Natural killer cell (primary cell): ENCODE measurements at regions not wholly inside any gene's neighbourhood (a gene's known extent, or its start where the extent isn't known, plus 50 kb on each side); places are given as distances from the start of the nearest gene placed in this dataset.

ENCODE experiments used
- ATAC-seq, 3 donors: fragments of 150-1000 bp in 2 of 3; fragments of 200-7000 bp in 1 of 3; cut with Tn5 transposase; 1 replicate in 1 of 3; 2 replicates in 2 of 3; pipeline ENCODE4 v1.10.0; 2021; ENCODE audit warnings: mild to moderate bottlenecking in 2 of 3, moderate library complexity in 2 of 3
- DNase-seq, 2 donors: peaks; one replicate each; pipeline versions ENCODE4 v3.0.0 to v3.0.0-alpha.2; 2013 to 2021; ENCODE audit warnings: mixed read lengths in 1 of 2
- H3K27ac ChIP-seq: one replicate; pipeline ENCODE4 v1.5.1; 2013; ENCODE audit warnings: mild to moderate bottlenecking, low read length
- H3K27me3 ChIP-seq: one replicate; pipeline ENCODE4 v1.6.1; 2013; ENCODE audit warnings: low read length; ENCODE audit not compliant: control insufficient read depth, insufficient read depth
- H3K36me3 ChIP-seq: one replicate; pipeline ENCODE4 v1.6.1; 2013; ENCODE audit warnings: low read length; ENCODE audit not compliant: control insufficient read depth, insufficient read depth
- H3K4me1 ChIP-seq: one replicate; pipeline ENCODE4 v1.6.1; 2013; ENCODE audit warnings: low read length; ENCODE audit not compliant: control insufficient read depth, insufficient read depth
- H3K4me3 ChIP-seq: one replicate; pipeline ENCODE4 v1.5.1; 2013; ENCODE audit warnings: low read length
- H3K9me3 ChIP-seq: one replicate; pipeline ENCODE4 v1.6.1; 2013; ENCODE audit warnings: low read length; ENCODE audit not compliant: control insufficient read depth, insufficient read depth
- H3K27ac Mint-ChIP-seq, 2 donors: one replicate each; pipeline ENCODE4 v1.8.0; 2022; ENCODE audit warnings: mild to moderate bottlenecking in 2 of 2, mixed read lengths in 2 of 2, moderate library complexity in 1 of 2
- H3K27me3 Mint-ChIP-seq, 2 donors: one replicate each; pipeline ENCODE4 v1.8.0; 2022; ENCODE audit warnings: low read depth in 2 of 2, mixed read lengths in 2 of 2
- H3K36me3 Mint-ChIP-seq: one replicate; pipeline ENCODE4 v1.8.0; 2022; ENCODE audit warnings: mixed read lengths
- H3K4me1 Mint-ChIP-seq, 2 donors: one replicate each; pipeline ENCODE4 v1.8.0; 2022; ENCODE audit warnings: mixed read lengths in 2 of 2
- H3K4me3 Mint-ChIP-seq: one replicate; pipeline ENCODE4 v1.8.0; 2022; ENCODE audit warnings: mild to moderate bottlenecking, moderate library complexity, mixed read lengths
- H3K9me3 Mint-ChIP-seq, 2 donors: one replicate each; pipeline ENCODE4 v1.8.0; 2022; ENCODE audit warnings: mixed read lengths in 2 of 2
- WGBS: methylation state at CpG from one replicate; pipeline ENCODE4 v1.1.7; 2013; ENCODE audit warnings: missing lambda C conversion rate; ENCODE audit not compliant: insufficient coverage; 5-methylcytosine and 5-hydroxymethylcytosine counted together
- intact Hi-C: fragments of 100-400 bp; cut with micrococcal nuclease; formaldehyde crosslinking; loops from one replicate; pipeline ENCODE4 v1.14.2; 2022
- TF ChIP-seq, protein P1 (sequence below): fragments of 200-600 bp; IDR thresholded peaks from one replicate; pipeline ENCODE4 v1.8.0; 2022; ENCODE audit warnings: antibody characterized with exemption

DNA sequence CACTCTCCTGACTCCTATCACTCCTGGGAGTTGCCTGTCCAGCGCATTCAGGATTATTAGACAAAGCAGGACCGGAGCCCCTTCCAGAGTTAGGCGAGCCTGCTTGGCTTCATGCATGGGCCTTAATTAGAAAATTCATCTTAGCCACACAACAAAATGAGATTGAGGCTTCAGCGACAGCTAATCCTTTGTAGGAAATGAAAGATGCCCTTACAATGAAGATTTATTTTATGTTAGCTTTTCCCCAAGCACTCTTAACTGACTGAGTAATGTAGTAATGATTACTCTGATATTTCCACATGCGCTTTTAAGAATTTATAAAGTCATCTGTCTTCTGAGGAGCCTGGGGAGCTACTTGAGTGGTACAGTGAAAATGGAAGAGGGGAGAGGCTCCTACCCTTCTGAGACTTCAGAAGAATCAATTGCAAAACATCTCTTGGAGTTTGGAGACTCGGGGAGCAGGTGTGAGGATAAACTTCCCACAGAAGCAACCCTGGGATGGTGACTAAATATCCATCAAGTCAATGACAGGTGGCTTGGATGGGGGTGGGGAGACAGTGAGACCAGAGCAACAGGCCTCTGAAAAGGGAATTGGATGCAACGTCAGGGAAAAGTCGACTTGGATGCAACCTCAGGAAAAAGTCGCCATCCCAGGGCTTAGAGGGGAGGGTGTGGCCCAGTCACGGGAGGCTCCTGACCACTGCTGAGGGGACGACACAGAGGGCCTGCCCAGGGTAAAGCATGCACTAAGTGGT is 434.5 kb upstream of the B3GAT1 start:
- intact Hi-C loops, result no loop called here
- H3K27me3 ChIP-seq, result no peaks in the 10 kb centered on the region
- 71% methylated on average over 9 of the region's 11 CpGs for WGBS
- no peaks in the 10 kb centered on the region for H3K9me3 ChIP-seq
- no peak for DNase-seq
- H3K27ac ChIP-seq, result no peak overlapping the region
- no peaks in the 10 kb centered on the region for H3K9me3 Mint-ChIP-seq
- no peaks in the 10 kb centered on the region for H3K4me1 ChIP-seq
- TF ChIP-seq, protein P1, sequence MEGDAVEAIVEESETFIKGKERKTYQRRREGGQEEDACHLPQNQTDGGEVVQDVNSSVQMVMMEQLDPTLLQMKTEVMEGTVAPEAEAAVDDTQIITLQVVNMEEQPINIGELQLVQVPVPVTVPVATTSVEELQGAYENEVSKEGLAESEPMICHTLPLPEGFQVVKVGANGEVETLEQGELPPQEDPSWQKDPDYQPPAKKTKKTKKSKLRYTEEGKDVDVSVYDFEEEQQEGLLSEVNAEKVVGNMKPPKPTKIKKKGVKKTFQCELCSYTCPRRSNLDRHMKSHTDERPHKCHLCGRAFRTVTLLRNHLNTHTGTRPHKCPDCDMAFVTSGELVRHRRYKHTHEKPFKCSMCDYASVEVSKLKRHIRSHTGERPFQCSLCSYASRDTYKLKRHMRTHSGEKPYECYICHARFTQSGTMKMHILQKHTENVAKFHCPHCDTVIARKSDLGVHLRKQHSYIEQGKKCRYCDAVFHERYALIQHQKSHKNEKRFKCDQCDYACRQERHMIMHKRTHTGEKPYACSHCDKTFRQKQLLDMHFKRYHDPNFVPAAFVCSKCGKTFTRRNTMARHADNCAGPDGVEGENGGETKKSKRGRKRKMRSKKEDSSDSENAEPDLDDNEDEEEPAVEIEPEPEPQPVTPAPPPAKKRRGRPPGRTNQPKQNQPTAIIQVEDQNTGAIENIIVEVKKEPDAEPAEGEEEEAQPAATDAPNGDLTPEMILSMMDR, result no peak
- no peaks in the 10 kb centered on the region for H3K4me1 Mint-ChIP-seq
- H3K4me3 ChIP-seq, result no peak overlapping the region
- peaks cover 0 to 3% of the 10 kb centered on the region in 2 donors for H3K27me3 Mint-ChIP-seq
- H3K27ac Mint-ChIP-seq, result no peak overlapping the region
- H3K4me3 Mint-ChIP-seq, result no peak overlapping the region
- no peak for ATAC-seq
- no peaks in the 10 kb centered on the region for H3K36me3 ChIP-seq
- no peaks in the 10 kb centered on the region for H3K36me3 Mint-ChIP-seq

DNA sequence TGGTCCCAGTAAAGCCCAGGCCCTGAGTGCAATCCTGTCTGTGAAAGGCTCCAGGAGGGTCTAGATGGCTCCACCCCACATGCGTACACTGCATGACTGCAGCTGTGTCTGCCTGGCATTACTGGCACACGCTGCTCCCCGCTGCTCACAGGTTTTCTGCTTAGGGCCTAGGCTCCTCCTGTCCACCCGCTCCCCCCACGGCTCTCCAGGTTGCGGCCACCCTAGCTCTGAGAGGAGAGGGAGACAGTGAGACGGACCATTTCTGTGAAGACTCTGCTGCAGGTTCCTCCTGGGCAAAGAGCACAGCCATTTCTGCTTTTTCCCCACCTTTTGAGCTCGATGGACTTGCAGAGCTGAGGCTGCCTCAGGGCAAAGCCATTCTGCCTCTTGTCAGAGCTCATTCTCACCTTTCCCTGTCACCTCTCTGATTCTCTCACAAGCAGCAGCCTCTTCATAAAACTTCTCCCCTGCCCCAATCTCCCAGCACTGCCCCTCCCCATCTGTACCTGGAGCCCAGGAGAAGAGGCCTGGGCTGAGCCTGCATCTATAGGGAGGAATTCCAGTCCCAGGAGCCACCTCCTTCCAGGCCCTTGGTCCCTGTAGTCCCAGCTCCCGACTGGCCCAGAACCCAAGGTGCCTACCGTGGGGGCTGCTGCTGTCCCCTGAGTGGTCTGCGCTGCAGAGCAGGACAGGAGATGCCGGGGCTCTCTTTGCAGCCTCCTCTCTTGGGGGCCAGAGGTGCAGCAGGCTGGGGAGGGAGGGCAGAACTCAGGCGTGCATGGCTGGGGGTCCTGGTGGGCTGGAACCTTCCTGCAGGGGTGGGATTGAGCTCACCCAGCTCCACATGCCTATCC is 433.7 kb upstream of the B3GAT1 start:
- Histone ChIP-seq H3K9me3 (no peaks in the 10 kb centered on the region), H3K27me3 (no peaks in the 10 kb centered on the region), H3K27ac (no peak overlapping the region), H3K4me3 (no peak overlapping the region), H3K36me3 (no peaks in the 10 kb centered on the region), H3K4me1 (no peaks in the 10 kb centered on the region)
- Mint-ChIP-seq H3K36me3 (no peaks in the 10 kb centered on the region), H3K4me1 (no peaks in the 10 kb centered on the region), H3K4me3 (no peak overlapping the region), H3K27me3 (peaks cover 3 to 6% of the 10 kb centered on the region in 2 donors), H3K27ac (no peak overlapping the region), H3K9me3 (no peaks in the 10 kb centered on the region)
- intact Hi-C loops, result no loop called here
- ATAC-seq, result no peak
- TF ChIP-seq, protein P1, result no peak
- DNase-seq, result no peak
- 81% methylated on average over 13 of the region's 13 CpGs for WGBS

DNA sequence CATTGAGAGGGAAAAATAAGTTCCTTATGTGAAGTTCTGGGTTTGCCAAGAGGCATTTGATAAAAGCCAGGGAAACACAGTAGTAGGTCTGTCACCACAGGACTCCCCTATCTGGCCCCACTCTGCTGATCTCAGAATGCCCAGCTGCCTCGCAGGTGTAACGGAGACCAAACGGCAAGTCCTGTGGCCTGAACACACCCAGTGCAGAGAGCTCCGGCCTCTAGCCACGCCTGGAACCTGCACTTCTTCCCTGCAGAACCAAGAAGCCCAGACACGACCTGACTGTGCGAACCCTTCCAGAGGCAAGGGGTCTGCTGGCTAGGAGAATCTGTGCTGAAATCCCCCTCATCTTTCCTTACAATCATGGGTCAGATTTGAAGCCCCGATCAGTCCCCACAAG is 432.8 kb upstream of the B3GAT1 start:
- Histone ChIP-seq H3K27me3 (no peaks in the 10 kb centered on the region), H3K27ac (no peak overlapping the region), H3K4me1 (no peaks in the 10 kb centered on the region), H3K36me3 (no peaks in the 10 kb centered on the region), H3K4me3 (no peak overlapping the region), H3K9me3 (no peaks in the 10 kb centered on the region)
- peaks cover 6 to 9% of the 10 kb centered on the region in 2 donors for H3K27me3 Mint-ChIP-seq
- 78% methylated on average over 8 of the region's 8 CpGs for WGBS
- no peak overlapping the region for H3K27ac Mint-ChIP-seq
- ATAC-seq, result no peak
- TF ChIP-seq, protein P1, result no peak
- H3K4me1 Mint-ChIP-seq, result no peaks in the 10 kb centered on the region
- intact Hi-C loops, result no loop called here
- H3K36me3 Mint-ChIP-seq, result no peaks in the 10 kb centered on the region
- DNase-seq, result no peak
- H3K9me3 Mint-ChIP-seq, result no peaks in the 10 kb centered on the region
- no peak overlapping the region for H3K4me3 Mint-ChIP-seq
